OCI-LY3 (cell line): ENCODE measurements at regions not wholly inside any gene's neighbourhood (a gene's known extent, or its start where the extent isn't known, plus 50 kb on each side); places are given as distances from the start of the nearest gene placed in this dataset.

Source experiments
- H2AFZ ChIP-seq: fragments of 200-600, 300-600 bp; shearing (Covaris generic); 2 replicates; pipeline ENCODE4 v1.6.0; 2014; ENCODE audit warnings: antibody characterized with exemption, low read depth, low read length
- H3K27ac ChIP-seq: fragments of 200-600, 300-600 bp; sonication (generic); 2 replicates; pipeline ENCODE4 v1.5.1; 2014; ENCODE audit warnings: mild to moderate bottlenecking, low read length, moderate library complexity, mixed read lengths
- H3K27me3 ChIP-seq: fragments of 200-600, 300-600 bp; sonication (generic); 2 replicates; pipeline ENCODE4 v1.6.1; 2014; ENCODE audit warnings: low read depth, low read length, mixed read lengths
- H3K36me3 ChIP-seq: fragments of 200-600, 300-600 bp; sonication (generic); replicated peaks from 2 replicates; pipeline ENCODE3; 2014; ENCODE audit warnings: low read depth, low read length, mixed read lengths
- H3K4me1 ChIP-seq: fragments of 300-600, 200-600 bp; sonication (generic); 2 replicates; pipeline ENCODE4 v1.6.1; 2014; ENCODE audit warnings: low read length, mixed read lengths
- H3K4me2 ChIP-seq: fragments of 200-600, 300-600 bp; sonication (generic); 2 replicates; pipeline ENCODE4 v1.6.1; 2014; ENCODE audit warnings: low read length, mixed read lengths
- H3K4me3 ChIP-seq: fragments of 300-600, 200-600 bp; sonication (generic); 2 replicates; pipeline ENCODE4 v1.5.1; 2014; ENCODE audit warnings: antibody characterized with exemption, mild to moderate bottlenecking, low read length, moderate library complexity
- H3K79me2 ChIP-seq: fragments of 300-600, 200-600 bp; shearing (Covaris generic); 2 replicates; pipeline ENCODE4 v1.6.1; 2014; ENCODE audit warnings: mild to moderate bottlenecking, low read length, mixed read lengths
- H3K9ac ChIP-seq: fragments of 300-600, 200-600 bp; shearing (Covaris generic); 2 replicates; pipeline ENCODE4 v1.6.0; 2014; ENCODE audit warnings: mild to moderate bottlenecking, low read length, moderate library complexity
- H3K9me3 ChIP-seq: fragments of 200-600, 300-600 bp; shearing (Covaris generic); 2 replicates; pipeline ENCODE4 v1.6.1; 2014; ENCODE audit warnings: low read length, mixed read lengths; ENCODE audit not compliant: insufficient read depth
- H4K20me1 ChIP-seq: fragments of 200-600, 300-600 bp; sonication (generic); 2 replicates; pipeline ENCODE4 v1.6.1; 2016; ENCODE audit warnings: low read length, mixed read lengths; ENCODE audit not compliant: insufficient read depth
- CTCF ChIP-seq: fragments of 200-600, 300-600 bp; sonication (generic); IDR thresholded peaks from 2 replicates; pipeline ENCODE4 v1.5.1; 2014; ENCODE audit warnings: antibody characterized with exemption, low read length, low read depth
- EZH2phosphoT487 ChIP-seq: fragments of 200-600 bp; shearing (Covaris generic); IDR thresholded peaks from 2 replicates; pipeline ENCODE4 v1.6.1; 2018; ENCODE audit warnings: antibody characterized with exemption, mixed run types, low read depth

- H3K36me3 ChIP-seq: no peaks in the 10 kb centered on the region
- no peaks in the 10 kb centered on the region for H3K4me1 ChIP-seq
- H4K20me1 ChIP-seq: no peaks in the 10 kb centered on the region
- H3K4me2 ChIP-seq: no peak overlapping the region
- H3K9me3 ChIP-seq: no peaks in the 10 kb centered on the region
- TF ChIP-seq CTCF: no peak
- no peak overlapping the region for H3K9ac ChIP-seq
- H2AFZ ChIP-seq: no peak overlapping the region
- no peak overlapping the region for H3K4me3 ChIP-seq
- no peak overlapping the region for H3K27ac ChIP-seq
- peaks cover 9% of the 10 kb centered on the region; the same call in 1 of the 2 replicates for H3K27me3 ChIP-seq
- H3K79me2 ChIP-seq: no peaks in the 10 kb centered on the region
These were observed 129.6 kb upstream of the LHX1 start for GRCh38 chr17:36807496-36808179.

- Histone ChIP-seq H3K27ac (no peak overlapping the region), H3K9ac (no peak overlapping the region), H3K27me3 (peaks cover 9% of the 10 kb centered on the region; the same call in 1 of the 2 replicates), H3K4me2 (no peak overlapping the region), H3K9me3 (no peaks in the 10 kb centered on the region), H4K20me1 (no peaks in the 10 kb centered on the region), H2AFZ (no peak overlapping the region), H3K79me2 (no peaks in the 10 kb centered on the region), H3K36me3 (no peaks in the 10 kb centered on the region), H3K4me1 (no peaks in the 10 kb centered on the region), H3K4me3 (no peak overlapping the region)
- TF ChIP-seq EZH2phosphoT487 (no peak), CTCF (no peak)
These were observed 129.1 kb upstream of the LHX1 start for GRCh38 chr17:36808180-36808661.

DNA sequence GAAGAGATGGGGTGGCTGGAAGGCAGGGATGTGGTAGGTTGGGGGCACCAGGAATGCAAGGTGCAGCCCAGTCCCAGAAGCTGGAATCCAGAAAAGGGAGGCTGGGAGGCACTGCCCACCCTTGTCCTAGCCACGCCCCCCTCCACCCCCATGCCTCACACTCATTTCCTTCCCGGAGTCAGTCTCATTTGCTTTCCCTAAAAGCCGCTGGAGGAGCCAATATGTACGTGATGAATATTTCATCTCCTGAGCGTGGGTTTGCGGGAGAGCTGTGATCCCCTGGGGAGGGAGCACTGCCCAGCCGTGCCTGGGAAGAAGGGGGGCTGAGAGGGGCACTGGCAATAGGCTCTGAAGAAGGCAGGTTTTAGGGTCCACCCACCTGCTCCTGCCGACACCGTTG lies 124.5 kb upstream of the LHX1 start:
- Histone ChIP-seq H4K20me1 (no peaks in the 10 kb centered on the region), H3K4me2 (no peak overlapping the region), H3K79me2 (no peaks in the 10 kb centered on the region), H3K27me3 (peaks cover 9% of the 10 kb centered on the region; the same call in 1 of the 2 replicates), H3K36me3 (no peaks in the 10 kb centered on the region), H3K4me1 (no peaks in the 10 kb centered on the region), H3K4me3 (no peak overlapping the region), H2AFZ (no peak overlapping the region), H3K9me3 (no peaks in the 10 kb centered on the region), H3K27ac (no peak overlapping the region), H3K9ac (no peak overlapping the region)
- no peak for TF ChIP-seq CTCF

GRCh38 chr17:36813357-36813756 lies 123.9 kb upstream of the LHX1 start:
- Histone ChIP-seq H3K27me3 (peaks cover 9% of the 10 kb centered on the region; the same call in 1 of the 2 replicates), H2AFZ (no peak overlapping the region), H3K9ac (no peak overlapping the region), H3K4me3 (no peak overlapping the region), H3K79me2 (no peaks in the 10 kb centered on the region), H3K4me2 (no peak overlapping the region), H4K20me1 (no peaks in the 10 kb centered on the region), H3K4me1 (no peaks in the 10 kb centered on the region), H3K9me3 (no peaks in the 10 kb centered on the region), H3K27ac (no peak overlapping the region), H3K36me3 (no peaks in the 10 kb centered on the region)
- TF ChIP-seq CTCF: no peak
- no peak for TF ChIP-seq EZH2phosphoT487
